ENCODE measurements at regions not wholly inside any gene's neighbourhood (a gene's known extent, or its start where the extent isn't known, plus 50 kb on each side); places are given as distances from the start of the nearest gene placed in this dataset.

DNA sequence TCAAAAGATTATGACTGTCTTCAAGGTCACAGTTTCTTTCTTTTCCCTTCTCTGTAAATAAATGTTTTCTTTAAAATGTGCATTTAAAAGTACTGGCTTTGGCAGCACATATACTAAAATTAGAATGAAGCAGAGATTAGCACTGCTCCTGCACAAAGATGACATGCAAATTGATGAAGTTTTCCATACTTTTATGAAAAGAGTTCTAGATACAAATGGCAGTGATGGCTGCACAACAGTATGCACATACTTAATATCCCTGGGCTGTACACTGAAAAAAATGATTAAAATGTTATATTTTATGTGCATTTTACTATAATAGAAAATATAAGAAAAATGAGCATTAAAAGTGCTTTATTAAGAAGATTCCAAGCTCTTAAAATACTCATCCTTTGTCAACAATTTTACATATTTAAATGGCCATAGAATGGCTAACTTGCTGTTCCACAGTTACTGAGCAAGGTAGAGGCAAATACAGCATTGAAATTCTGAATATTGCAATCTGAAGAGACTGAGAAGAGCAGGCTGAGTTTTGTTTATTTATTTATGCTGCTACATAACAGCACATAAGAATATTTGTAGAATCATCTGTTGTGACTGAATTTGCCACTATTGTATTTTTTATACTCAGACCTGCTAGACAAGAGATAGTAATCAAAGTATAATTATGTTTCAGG, 117.8 kb downstream of the GPR37 start:
- no peak for DNase-seq (ENCODE audit: low spot score)
- Histone ChIP-seq H3K9me3 (ENCODE audit: low read length) (no peaks in the 10 kb centered on the region), H3K4me1 (ENCODE audit: insufficient read depth, low read length) (no peaks in the 10 kb centered on the region), H3K4me2 (ENCODE audit: low read depth, low read length) (no peak overlapping the region), H3K27me3 (ENCODE audit: control insufficient read depth in 1 of 2, insufficient read depth in 2 of 2, low read length in 2 of 2) (no peaks in the 10 kb centered on the region), H3K79me2 (ENCODE audit: insufficient read depth, low read length) (no peaks in the 10 kb centered on the region), H3K9ac (ENCODE audit: insufficient read depth, low read depth, low read length) (no peak overlapping the region), H3K27ac (ENCODE audit: extremely low read length, insufficient read depth, low read length) (no peak overlapping the region), H4K20me1 (ENCODE audit: insufficient read depth, low read length) (no peaks in the 10 kb centered on the region), H3K36me3 (replicated peaks in 1 of 2; ENCODE audit: control insufficient read depth in 1 of 2, insufficient read depth in 2 of 2, low read length in 2 of 2) (no peaks in the 10 kb centered on the region), H3K4me3 (replicated peaks in 1 of 3; ENCODE audit: insufficient read depth in 1 of 3, low read depth in 2 of 3, low read length in 3 of 3) (no peak overlapping the region), H2AFZ (ENCODE audit: low read length) (no peak overlapping the region)
- no peak for ATAC-seq
- intact Hi-C loops (cut with micrococcal nuclease; ENCODE audit: unreplicated experiment) (no loop called here), in situ Hi-C loops (cut with HindIII; ENCODE audit: extremely low pct_ligation_motif_present, low pct_unique_long_range_greater_than_20kb) (no loop called here)
- FAIRE-seq, result no peak
- POLR2A ChIA-PET, result no interaction called here
- CTCF ChIA-PET (ENCODE audit: low intra/inter-chr PET ratio, low total read pairs), result no interaction called here
- no peak for TF ChIP-seq PHF20 (CRISPR knock-in tag; IDR thresholded peaks at IDR 0.05)
- no peak for TF ChIP-seq ZEB1 (IDR thresholded peaks at IDR 0.05; ENCODE audit: insufficient replicate concordance, low read depth)
- no peak for TF ChIP-seq ZNF883 (CRISPR knock-in tag; IDR thresholded peaks at IDR 0.05; ENCODE audit: not compliant biosample characterization)
- TF ChIP-seq NRL (CRISPR knock-in tag; IDR thresholded peaks at IDR 0.05; ENCODE audit: borderline replicate concordance), result no peak
- TF ChIP-seq TBL1XR1 (IDR thresholded peaks at IDR 0.05; ENCODE audit: borderline replicate concordance, low read length, partially characterized antibody), result no peak
- BruUV-seq (replicated peaks), result no TSS peak

- POLR2A ChIA-PET, result no interaction called here
- Histone ChIP-seq H3K4me1 (ENCODE audit: insufficient read depth, low read length) (no peaks in the 10 kb centered on the region), H3K36me3 (replicated peaks in 1 of 2; ENCODE audit: control insufficient read depth in 1 of 2, insufficient read depth in 2 of 2, low read length in 2 of 2) (no peaks in the 10 kb centered on the region), H3K27me3 (ENCODE audit: control insufficient read depth in 1 of 2, insufficient read depth in 2 of 2, low read length in 2 of 2) (no peaks in the 10 kb centered on the region; a peak in 1 of 5 replicates), H3K27ac (ENCODE audit: extremely low read length, insufficient read depth, low read length) (no peak overlapping the region), H3K79me2 (ENCODE audit: insufficient read depth, low read length) (no peaks in the 10 kb centered on the region), H3K4me2 (ENCODE audit: low read depth, low read length) (no peak overlapping the region), H3K9ac (ENCODE audit: insufficient read depth, low read depth, low read length) (no peak overlapping the region), H3K4me3 (replicated peaks in 1 of 3; ENCODE audit: insufficient read depth in 1 of 3, low read depth in 2 of 3, low read length in 3 of 3) (no peak overlapping the region), H2AFZ (ENCODE audit: low read length) (no peak overlapping the region), H4K20me1 (ENCODE audit: insufficient read depth, low read length) (no peaks in the 10 kb centered on the region), H3K9me3 (ENCODE audit: low read length) (no peaks in the 10 kb centered on the region)
- in situ Hi-C loops (cut with HindIII; ENCODE audit: extremely low pct_ligation_motif_present, low pct_unique_long_range_greater_than_20kb), result no loop called here
- BruUV-seq (replicated peaks), result no TSS peak
- no peak for DNase-seq (ENCODE audit: low spot score)
- no peak for FAIRE-seq
- ATAC-seq, result no peak
- intact Hi-C loops (cut with micrococcal nuclease; ENCODE audit: unreplicated experiment), result no loop called here
- WGBS (ENCODE audit: low lambda C conversion rate), result 61% methylated on average over 5 of the region's 5 CpGs
- CTCF ChIA-PET (ENCODE audit: low intra/inter-chr PET ratio, low total read pairs), result no interaction called here
- TF ChIP-seq NPAS2 (CRISPR knock-in tag; IDR thresholded peaks at IDR 0.05; ENCODE audit: borderline replicate concordance), result no peak
- TF ChIP-seq ZNF362 (CRISPR knock-in tag; IDR thresholded peaks at IDR 0.05; ENCODE audit: borderline replicate concordance), result no peak
- TF ChIP-seq SCMH1 (CRISPR knock-in tag; IDR thresholded peaks at IDR 0.05; ENCODE audit: borderline replicate concordance), result no peak
- TF ChIP-seq AHDC1 (CRISPR knock-in tag; IDR thresholded peaks at IDR 0.05; ENCODE audit: borderline replicate concordance), result no peak
- TF ChIP-seq ZNF121 (CRISPR knock-in tag; IDR thresholded peaks at IDR 0.05), result no peak
- no peak for TF ChIP-seq ZNF772 (CRISPR knock-in tag; IDR thresholded peaks at IDR 0.05)
- no peak for TF ChIP-seq KAT7 (CRISPR knock-in tag; IDR thresholded peaks at IDR 0.05; ENCODE audit: borderline replicate concordance)
Observed at GRCh38 chr7:124645704-124646103, 119.9 kb downstream of the GPR37 start.
